Karpas-422 (cell line): ENCODE measurements at regions not wholly inside any gene's neighbourhood (a gene's known extent, or its start where the extent isn't known, plus 50 kb on each side); places are given as distances from the start of the nearest gene placed in this dataset.

Experiments
- DNase-seq: peaks from one replicate; pipeline ENCODE4 v3.0.0-alpha.2; 2015
- H2AFZ ChIP-seq: fragments of 200-600 bp; sonication (generic); 2 replicates; pipeline ENCODE4 v1.6.1; 2014; ENCODE audit warnings: antibody characterized with exemption, low read length, mixed read lengths
- H3K27ac ChIP-seq: fragments of 200-600 bp; sonication (generic); 2 replicates; pipeline ENCODE4 v1.5.1; 2014; ENCODE audit warnings: mild to moderate bottlenecking, low read length, moderate library complexity
- H3K27me3 ChIP-seq: fragments of 200-600 bp; sonication (generic); 2 replicates; pipeline ENCODE4 v1.6.1; 2014; ENCODE audit warnings: low read length, mixed read lengths
- H3K36me3 ChIP-seq: fragments of 200-600 bp; sonication (generic); 2 replicates; pipeline ENCODE4 v1.6.1; 2014; ENCODE audit warnings: low read length, mixed read lengths; ENCODE audit not compliant: insufficient read depth
- H3K4me1 ChIP-seq: fragments of 200-600 bp; sonication (generic); 2 replicates; pipeline ENCODE4 v1.6.1; 2014; ENCODE audit warnings: mild to moderate bottlenecking, low read length, mixed read lengths
- H3K4me2 ChIP-seq: fragments of 200-600 bp; sonication (generic); 2 replicates; pipeline ENCODE4 v1.6.1; 2014; ENCODE audit warnings: low read length, low read depth, mild to moderate bottlenecking; ENCODE audit not compliant: poor library complexity, severe bottlenecking
- H3K4me3 ChIP-seq: fragments of 200-600 bp; sonication (generic); 2 replicates; pipeline ENCODE4 v1.5.1; 2014; ENCODE audit warnings: mild to moderate bottlenecking, antibody characterized with exemption, low read length, mixed read lengths
- H3K79me2 ChIP-seq: fragments of 200-600 bp; sonication (generic); 2 replicates; pipeline ENCODE4 v1.6.1; 2014; ENCODE audit warnings: mild to moderate bottlenecking, low read length, mixed read lengths
- H3K9ac ChIP-seq: fragments of 200-600 bp; sonication (generic); 2 replicates; pipeline ENCODE4 v1.6.0; 2014; ENCODE audit warnings: low read length
- H3K9me2 ChIP-seq: fragments of 200-600 bp; sonication (generic), shearing (Covaris generic); replicated peaks from 2 replicates; pipeline ENCODE4 v1.6.0; 2014; ENCODE audit warnings: mild to moderate bottlenecking, low read length, moderate library complexity; ENCODE audit not compliant: insufficient read depth
- H3K9me3 ChIP-seq: fragments of 300-700, 200-600 bp; sonication (generic); 2 replicates; pipeline ENCODE4 v1.6.1; 2014; ENCODE audit warnings: low read length, mixed read lengths
- H4K20me1 ChIP-seq: fragments of 200-600 bp; sonication (generic); 2 replicates; pipeline ENCODE4 v1.6.1; 2014; ENCODE audit warnings: mild to moderate bottlenecking, antibody characterized with exemption, low read length, low read depth; ENCODE audit not compliant: insufficient read depth

DNA sequence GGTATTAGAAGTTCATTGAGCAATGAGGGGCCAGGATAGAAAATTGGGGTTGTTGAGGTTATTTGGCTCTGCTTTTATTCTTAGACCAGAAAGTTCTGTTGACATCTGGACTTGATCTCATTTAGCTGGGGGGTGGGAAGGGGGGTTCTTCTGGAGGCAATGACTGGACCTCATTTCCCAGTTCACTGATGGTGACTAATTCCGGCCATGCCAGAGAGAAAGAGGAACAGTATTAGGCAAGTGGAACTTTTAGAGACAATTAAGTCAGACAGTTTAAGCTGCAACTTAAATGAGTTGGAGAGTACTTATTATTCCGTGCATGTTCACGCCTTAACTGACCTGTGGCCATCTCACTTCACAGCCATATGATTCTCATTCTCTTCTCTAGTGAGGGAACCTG lies 512.5 kb downstream of the REEP3 start:
- no peak overlapping the region for H3K4me3 ChIP-seq

DNA sequence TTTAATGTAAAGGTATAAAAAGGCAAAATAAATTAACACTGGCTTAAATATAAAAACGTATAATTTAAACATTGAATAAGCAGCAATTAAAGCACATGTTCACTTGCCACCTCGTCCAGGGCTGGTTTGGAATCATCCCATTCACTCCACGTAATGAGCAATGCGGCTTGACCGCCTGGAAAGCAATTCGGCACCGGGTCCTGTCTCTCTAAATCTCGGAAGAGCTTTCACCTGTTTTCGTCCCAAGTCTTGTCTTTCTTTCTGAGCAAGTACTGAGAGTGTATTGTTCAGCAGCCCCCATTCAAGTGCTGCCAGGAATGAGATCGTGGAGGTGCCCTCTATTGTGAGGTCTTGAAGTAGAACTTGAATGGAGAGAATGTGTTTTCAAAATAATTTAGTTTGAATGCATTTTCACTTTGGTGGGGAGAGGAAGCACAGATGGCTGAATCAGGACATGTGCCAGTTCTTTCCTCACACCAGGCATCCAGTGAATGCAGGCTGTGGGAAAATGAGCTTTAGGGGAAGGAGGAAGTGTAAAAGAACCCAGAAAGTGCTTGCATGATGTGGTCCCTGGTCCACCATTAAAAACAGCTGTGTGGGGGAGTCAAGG lies 515.2 kb downstream of the REEP3 start:
- Histone ChIP-seq H3K36me3 (no peaks in the 10 kb centered on the region), H3K27ac (no peak overlapping the region), H3K27me3 (no peaks in the 10 kb centered on the region), H3K4me1 (peaks cover 5% of the 10 kb centered on the region), H4K20me1 (no peaks in the 10 kb centered on the region), H2AFZ (no peak overlapping the region), H3K4me2 (no peak overlapping the region), H3K9me3 (no peaks in the 10 kb centered on the region), H3K9ac (no peak overlapping the region), H3K79me2 (no peaks in the 10 kb centered on the region), H3K4me3 (no peak overlapping the region), H3K9me2 (no peaks in the 10 kb centered on the region)
- no peak for DNase-seq

More for the DNA sequence above, 512.5 kb downstream of the REEP3 start:
- H3K9me2 ChIP-seq: no peaks in the 10 kb centered on the region
- no peak overlapping the region for H2AFZ ChIP-seq
- H3K9me3 ChIP-seq: no peaks in the 10 kb centered on the region
- H3K4me2 ChIP-seq: no peak overlapping the region
- H3K79me2 ChIP-seq: no peaks in the 10 kb centered on the region
- no peak overlapping the region for H3K9ac ChIP-seq
- H3K36me3 ChIP-seq: no peaks in the 10 kb centered on the region
- H3K27ac ChIP-seq: no peak overlapping the region
- no peaks in the 10 kb centered on the region for H3K4me1 ChIP-seq
- H4K20me1 ChIP-seq: no peaks in the 10 kb centered on the region
- DNase-seq: no peak
- 0 out of 2 replicates have a peak, but pooled peaks cover 3% of the 10 kb centered on the region for H3K27me3 ChIP-seq

DNA sequence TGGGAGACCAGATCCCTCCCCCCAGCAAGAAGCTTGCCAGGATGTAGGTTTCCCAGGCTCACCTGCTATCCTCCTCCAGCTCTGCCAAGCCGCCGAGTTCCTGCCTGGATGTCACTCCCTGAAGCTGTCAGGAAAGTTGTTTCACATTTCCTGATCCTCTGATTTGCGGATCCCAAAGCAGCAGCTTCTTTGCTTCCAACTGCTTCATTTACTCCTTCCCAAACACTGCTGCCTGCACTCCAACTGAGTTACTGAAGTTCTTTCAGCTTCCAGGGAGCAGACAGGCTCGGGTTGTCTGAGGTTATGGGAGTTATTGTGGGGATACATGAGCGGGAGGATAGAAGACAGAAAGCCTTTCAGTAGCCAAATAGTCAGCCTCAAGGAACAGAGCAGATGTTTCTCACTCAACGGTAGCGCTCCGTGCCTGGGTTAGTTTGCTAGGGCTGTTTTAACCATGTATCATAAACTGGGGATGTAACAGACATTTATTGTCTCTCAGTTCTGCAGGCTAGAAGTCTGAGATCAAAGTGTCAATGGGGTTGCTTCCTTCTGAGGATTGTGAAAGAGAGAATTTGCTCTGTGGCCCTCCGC lies 516.0 kb downstream of the REEP3 start:
- H4K20me1 ChIP-seq: no peaks in the 10 kb centered on the region
- H3K27me3 ChIP-seq: no peaks in the 10 kb centered on the region

DNA sequence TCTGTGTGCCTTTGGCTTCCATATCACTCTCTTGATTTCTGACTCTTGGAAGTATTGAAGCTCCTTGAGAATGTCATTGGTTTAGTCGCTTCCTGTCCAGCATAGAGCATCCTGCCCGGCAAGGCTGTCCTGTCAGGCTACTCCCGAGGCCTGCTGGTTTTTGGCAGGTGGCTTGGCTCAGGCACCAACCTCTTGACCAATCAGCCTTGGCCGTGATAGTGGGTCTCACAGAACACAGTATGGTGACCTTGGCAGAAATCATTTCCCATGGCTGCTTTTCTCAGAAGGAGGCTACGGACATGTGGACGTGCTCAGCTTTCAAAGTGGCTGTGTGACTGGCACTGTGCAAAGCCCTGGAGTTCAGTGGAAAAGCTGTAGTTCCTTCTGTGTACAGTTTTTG lies 516.9 kb downstream of the REEP3 start:
- H3K4me2 ChIP-seq: no peak overlapping the region
- no peak overlapping the region for H3K27ac ChIP-seq
- H3K4me1 ChIP-seq: peaks cover 5% of the 10 kb centered on the region
- no peak overlapping the region for H2AFZ ChIP-seq
- no peaks in the 10 kb centered on the region for H3K9me3 ChIP-seq
- H3K9me2 ChIP-seq: no peaks in the 10 kb centered on the region
- H3K36me3 ChIP-seq: no peaks in the 10 kb centered on the region
- no peak overlapping the region for H3K4me3 ChIP-seq
- no peaks in the 10 kb centered on the region for H3K27me3 ChIP-seq
- H4K20me1 ChIP-seq: no peaks in the 10 kb centered on the region
- DNase-seq: no peak
- H3K79me2 ChIP-seq: no peaks in the 10 kb centered on the region
- no peak overlapping the region for H3K9ac ChIP-seq

More for the DNA sequence above, 516.0 kb downstream of the REEP3 start:
- H3K4me2 ChIP-seq: no peak overlapping the region
- no peaks in the 10 kb centered on the region for H3K9me2 ChIP-seq
- H3K4me1 ChIP-seq: peaks cover 5% of the 10 kb centered on the region
- H3K79me2 ChIP-seq: no peaks in the 10 kb centered on the region
- no peak overlapping the region for H2AFZ ChIP-seq
- no peak overlapping the region for H3K27ac ChIP-seq
- H3K36me3 ChIP-seq: no peaks in the 10 kb centered on the region
- no peak for DNase-seq
- H3K9ac ChIP-seq: no peak overlapping the region
- H3K4me3 ChIP-seq: no peak overlapping the region
- no peaks in the 10 kb centered on the region for H3K9me3 ChIP-seq

DNA sequence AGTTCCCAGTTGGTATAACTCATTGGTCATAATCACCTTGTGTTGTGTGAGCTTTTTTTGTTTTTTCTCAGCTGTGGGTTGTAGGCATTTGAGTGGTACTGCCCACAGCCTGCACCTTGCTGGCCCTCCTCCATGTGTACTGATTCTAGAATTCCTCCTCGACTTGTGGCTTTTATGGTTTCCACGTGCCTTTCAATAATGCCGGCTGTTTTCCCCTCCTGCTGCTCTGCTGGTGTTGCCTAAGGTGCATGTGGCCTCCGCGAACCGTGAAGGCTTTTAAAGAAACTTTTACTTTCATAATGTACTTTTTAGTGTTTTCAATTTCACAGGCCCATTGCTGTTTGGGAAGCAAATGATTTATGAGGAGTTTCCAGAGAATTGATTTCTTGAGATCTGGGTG lies 518.0 kb downstream of the REEP3 start:
- no peak overlapping the region for H3K4me3 ChIP-seq
- H3K4me1 ChIP-seq: peaks cover 5% of the 10 kb centered on the region
- no peaks in the 10 kb centered on the region for H3K79me2 ChIP-seq
- no peak overlapping the region for H2AFZ ChIP-seq
- no peaks in the 10 kb centered on the region for H3K9me2 ChIP-seq
- no peaks in the 10 kb centered on the region for H3K27me3 ChIP-seq
- H4K20me1 ChIP-seq: no peaks in the 10 kb centered on the region
- no peaks in the 10 kb centered on the region for H3K9me3 ChIP-seq
- no peak overlapping the region for H3K4me2 ChIP-seq
- H3K9ac ChIP-seq: no peak overlapping the region
- no peak overlapping the region for H3K27ac ChIP-seq
- no peaks in the 10 kb centered on the region for H3K36me3 ChIP-seq
- no peak for DNase-seq

DNA sequence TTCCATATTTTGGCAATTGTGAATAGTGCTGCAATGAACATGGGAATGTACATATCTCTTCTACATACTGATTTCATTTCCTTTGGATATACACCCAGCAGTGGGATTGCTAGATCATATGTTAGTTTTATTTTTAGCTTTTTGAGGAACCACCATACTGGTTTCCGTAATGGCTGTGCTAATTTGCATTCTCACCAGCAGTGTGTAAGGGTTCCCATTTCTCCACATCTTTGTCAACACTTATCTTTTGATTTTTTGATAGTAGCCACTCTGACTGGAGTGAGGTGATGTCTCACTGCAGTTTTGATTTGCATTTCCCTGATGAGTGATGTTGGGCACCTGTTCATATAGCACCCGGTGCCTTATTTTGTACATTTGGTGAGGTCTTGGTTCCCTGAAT lies 519.6 kb downstream of the REEP3 start:
- DNase-seq: no peak
- H3K4me3 ChIP-seq: no peak overlapping the region
- no peak overlapping the region for H3K9ac ChIP-seq
- no peaks in the 10 kb centered on the region for H4K20me1 ChIP-seq
- H3K4me2 ChIP-seq: peak overlapping the region; percentile 48
- H3K9me3 ChIP-seq: no peaks in the 10 kb centered on the region
- no peak overlapping the region for H2AFZ ChIP-seq
- peaks cover 5% of the 10 kb centered on the region for H3K4me1 ChIP-seq
- no peaks in the 10 kb centered on the region for H3K79me2 ChIP-seq
- H3K36me3 ChIP-seq: no peaks in the 10 kb centered on the region
- H3K27ac ChIP-seq: no peak overlapping the region
- H3K27me3 ChIP-seq: no peaks in the 10 kb centered on the region
- no peaks in the 10 kb centered on the region for H3K9me2 ChIP-seq

DNA sequence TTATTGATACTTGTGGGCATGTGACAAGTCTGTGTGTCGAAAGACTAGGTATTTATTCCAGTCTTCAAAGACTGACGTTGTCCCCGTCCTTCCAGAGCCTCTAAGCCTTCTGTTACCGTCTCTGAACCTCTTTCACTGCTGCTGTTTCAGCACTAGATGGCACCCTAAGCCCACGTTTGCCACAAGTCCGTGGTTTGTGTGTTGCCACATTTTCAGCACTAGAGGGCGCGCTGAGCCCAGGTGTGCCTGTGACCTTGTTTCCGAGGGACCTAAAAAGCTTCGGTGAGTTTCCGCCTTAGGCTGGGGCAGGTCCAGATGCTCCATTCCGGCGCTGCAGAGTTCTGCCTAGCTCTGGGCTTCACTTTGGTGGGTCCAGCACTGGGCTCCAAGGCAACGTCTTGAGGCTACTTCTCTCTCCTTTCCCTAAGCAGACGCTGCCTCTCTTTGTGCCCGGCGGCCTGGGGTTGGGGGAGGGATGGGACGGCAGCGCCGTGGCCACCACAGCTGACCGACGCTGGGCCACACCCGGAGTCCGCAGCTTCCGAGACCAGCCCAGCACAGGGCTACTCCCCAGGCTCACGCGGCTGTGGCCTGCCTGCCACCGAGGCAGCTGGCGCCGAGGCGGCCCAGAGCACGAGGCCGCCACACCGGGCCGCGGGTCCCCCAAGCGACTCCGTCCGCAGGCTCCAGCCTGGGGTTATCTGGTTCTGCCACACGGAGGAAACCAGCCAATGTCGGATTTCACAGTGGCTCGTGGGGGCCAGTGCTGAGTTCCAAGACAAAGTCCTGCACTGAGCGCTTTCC lies 520.2 kb downstream of the REEP3 start:
- Histone ChIP-seq H4K20me1 (no peaks in the 10 kb centered on the region), H3K9ac (no peak overlapping the region), H3K27me3 (no peaks in the 10 kb centered on the region), H3K79me2 (no peaks in the 10 kb centered on the region), H3K27ac (no peak overlapping the region), H3K4me1 (peaks cover 5% of the 10 kb centered on the region), H3K9me2 (no peaks in the 10 kb centered on the region), H3K9me3 (no peaks in the 10 kb centered on the region), H3K4me3 (no peak overlapping the region), H2AFZ (no peak overlapping the region), H3K4me2 (peak overlapping the region; percentile 48), H3K36me3 (no peaks in the 10 kb centered on the region)
- DNase-seq: peak; percentile 90

DNA sequence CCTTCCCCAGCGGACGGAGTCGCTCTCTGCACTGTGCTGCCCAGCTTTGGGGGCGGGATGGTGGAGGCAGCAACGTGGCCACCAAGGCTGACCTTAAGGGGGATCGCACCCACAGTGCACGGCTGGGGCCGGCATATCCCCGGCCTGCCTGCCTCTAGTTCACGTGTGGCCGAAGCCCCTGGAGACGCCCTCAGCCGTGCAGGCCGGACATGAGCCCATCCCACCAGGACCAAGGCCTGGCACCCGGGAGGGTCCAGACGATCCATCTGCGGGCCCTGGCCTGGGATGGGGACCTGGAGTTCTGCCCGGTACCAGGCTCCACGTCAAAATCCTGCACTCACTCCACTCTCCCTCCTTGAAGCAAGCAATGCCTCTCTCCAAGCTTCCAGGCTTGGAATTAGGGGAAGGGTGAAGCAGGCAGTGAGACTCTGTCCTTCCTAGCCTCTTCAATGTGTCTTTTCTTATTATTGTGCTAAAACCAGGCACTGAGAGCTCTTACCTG lies 520.8 kb downstream of the REEP3 start:
- Histone ChIP-seq H3K79me2 (no peaks in the 10 kb centered on the region), H4K20me1 (no peaks in the 10 kb centered on the region), H3K4me3 (no peak overlapping the region), H3K27me3 (no peaks in the 10 kb centered on the region; the same call in 1 of the 2 replicates), H3K4me1 (peaks cover 5% of the 10 kb centered on the region), H3K9me3 (no peaks in the 10 kb centered on the region), H3K36me3 (no peaks in the 10 kb centered on the region), H3K9me2 (no peaks in the 10 kb centered on the region), H3K9ac (no peak overlapping the region), H3K4me2 (no peak overlapping the region), H2AFZ (no peak overlapping the region), H3K27ac (no peak overlapping the region)
- no peak for DNase-seq
